Osteocyte (in vitro differentiated cells): ENCODE measurements at regions not wholly inside any gene's neighbourhood (a gene's known extent, or its start where the extent isn't known, plus 50 kb on each side); places are given as distances from the start of the nearest gene placed in this dataset.

Source experiments
- DNase-seq: peaks from one replicate; pipeline ENCODE4 v3.0.0; 2021; ENCODE audit warnings: mixed read lengths; ENCODE audit not compliant: unreplicated experiment; ENCODE audit errors: extremely low spot score
- H3K27ac Mint-ChIP-seq: one replicate; pipeline ENCODE4 v1.8.0; 2021; ENCODE audit warnings: mild to moderate bottlenecking, mixed read lengths; ENCODE audit not compliant: unreplicated experiment
- H3K27me3 Mint-ChIP-seq: one replicate; pipeline ENCODE4 v1.8.0; 2021; ENCODE audit warnings: mixed read lengths; ENCODE audit not compliant: unreplicated experiment
- H3K36me3 Mint-ChIP-seq: one replicate; pipeline ENCODE4 v1.8.0; 2021; ENCODE audit warnings: mixed read lengths; ENCODE audit not compliant: unreplicated experiment
- H3K4me1 Mint-ChIP-seq: one replicate; pipeline ENCODE4 v1.8.0; 2021; ENCODE audit warnings: mixed read lengths; ENCODE audit not compliant: unreplicated experiment
- H3K4me3 Mint-ChIP-seq: one replicate; pipeline ENCODE4 v1.8.0; 2021; ENCODE audit warnings: mild to moderate bottlenecking, moderate library complexity, mixed read lengths; ENCODE audit not compliant: unreplicated experiment
- H3K9me3 Mint-ChIP-seq: one replicate; pipeline ENCODE4 v1.8.0; 2021; ENCODE audit warnings: mixed read lengths; ENCODE audit not compliant: unreplicated experiment
- CTCF ChIP-seq: fragments of 200-600 bp; sonication (generic); IDR thresholded peaks from 2 replicates; pipeline ENCODE4 v1.5.0; 2021; ENCODE audit warnings: antibody characterized with exemption, mild to moderate bottlenecking, moderate library complexity

DNA sequence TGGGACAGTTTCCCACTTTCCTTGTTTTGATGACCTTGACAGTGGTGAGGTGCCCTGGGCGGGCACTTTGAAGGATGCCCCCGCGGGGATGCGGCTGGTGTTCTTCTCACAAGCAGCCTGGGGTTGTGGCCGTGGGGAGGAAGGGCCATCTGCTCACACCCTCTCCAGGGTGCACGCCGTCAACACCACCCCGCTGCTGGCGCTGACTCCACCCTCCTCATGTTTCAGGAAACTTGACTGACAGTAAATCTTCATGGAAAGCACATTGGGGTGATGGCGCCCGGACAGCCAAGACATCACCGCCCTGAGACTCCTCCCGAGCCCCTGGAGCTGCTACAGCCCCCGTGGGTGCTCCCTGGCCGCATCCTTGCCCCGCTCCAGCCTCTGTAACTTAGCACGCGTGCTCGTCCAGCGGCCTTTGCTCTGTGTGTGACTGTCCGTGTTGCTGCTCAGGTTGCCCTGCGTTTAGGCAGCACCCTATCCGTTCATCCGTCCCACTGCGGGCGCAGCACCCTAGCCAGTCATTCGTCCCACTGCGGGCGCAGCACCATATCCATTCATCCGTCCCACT, 150.2 kb upstream of the C14orf180 start:
- H3K36me3 Mint-ChIP-seq = no peaks in the 10 kb centered on the region
- TF ChIP-seq CTCF = no peak
- H3K4me3 Mint-ChIP-seq = no peak overlapping the region
- no peak for DNase-seq
- H3K9me3 Mint-ChIP-seq = no peaks in the 10 kb centered on the region
- H3K27ac Mint-ChIP-seq = no peak overlapping the region
- no peaks in the 10 kb centered on the region for H3K4me1 Mint-ChIP-seq
- no peaks in the 10 kb centered on the region for H3K27me3 Mint-ChIP-seq

- no peak for DNase-seq
- Mint-ChIP-seq H3K27me3 (no peaks in the 10 kb centered on the region), H3K9me3 (no peaks in the 10 kb centered on the region), H3K4me1 (no peaks in the 10 kb centered on the region), H3K27ac (no peak overlapping the region), H3K36me3 (no peaks in the 10 kb centered on the region), H3K4me3 (no peak overlapping the region)
- TF ChIP-seq CTCF = no peak
These were observed 148.1 kb upstream of the C14orf180 start for GRCh38 chr14:104431351-104431928.

DNA sequence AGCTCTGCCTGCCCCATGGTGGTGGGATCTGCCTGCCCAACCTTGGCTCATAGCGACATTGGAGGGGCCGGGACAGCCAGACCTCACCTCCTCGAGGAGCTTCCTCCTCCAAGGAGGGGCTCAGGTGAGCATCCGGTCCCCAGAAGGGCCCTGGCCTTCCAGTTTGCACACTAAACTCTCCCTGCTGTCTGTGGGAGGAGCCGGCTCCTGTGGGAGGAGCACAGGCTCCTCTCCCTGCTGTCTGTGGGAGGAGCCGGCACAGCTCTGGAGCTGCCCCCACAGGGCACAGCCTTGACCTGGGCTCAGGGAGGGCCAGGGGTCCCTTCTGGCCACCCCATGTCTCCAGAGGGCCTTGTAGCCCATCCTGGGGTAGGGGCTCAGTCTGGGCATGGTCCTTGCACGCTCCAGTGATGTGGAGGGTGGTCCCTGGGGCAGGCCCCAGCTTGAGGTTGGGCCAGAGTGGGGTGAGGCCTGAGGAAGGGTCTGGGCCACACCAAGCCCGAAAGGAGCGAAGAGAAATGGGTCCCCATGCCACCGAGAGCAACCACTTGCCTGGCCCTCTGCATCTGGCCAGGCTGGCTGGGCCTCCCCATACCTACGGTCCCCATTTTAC, 147.5 kb upstream of the C14orf180 start:
- H3K4me1 Mint-ChIP-seq = no peaks in the 10 kb centered on the region
- no peaks in the 10 kb centered on the region for H3K27me3 Mint-ChIP-seq
- H3K27ac Mint-ChIP-seq = no peak overlapping the region
- no peaks in the 10 kb centered on the region for H3K9me3 Mint-ChIP-seq
- DNase-seq = no peak
- TF ChIP-seq CTCF = no peak
- no peaks in the 10 kb centered on the region for H3K36me3 Mint-ChIP-seq
- no peak overlapping the region for H3K4me3 Mint-ChIP-seq

- H3K27ac Mint-ChIP-seq = no peak overlapping the region
- no peaks in the 10 kb centered on the region for H3K9me3 Mint-ChIP-seq
- DNase-seq = peak; percentile 83
- no peaks in the 10 kb centered on the region for H3K36me3 Mint-ChIP-seq
- no peak for TF ChIP-seq CTCF
- no peak overlapping the region for H3K4me3 Mint-ChIP-seq
- H3K4me1 Mint-ChIP-seq = no peaks in the 10 kb centered on the region
- no peaks in the 10 kb centered on the region for H3K27me3 Mint-ChIP-seq
These were observed 146.8 kb upstream of the C14orf180 start for GRCh38 chr14:104432611-104433231.
